H1 (cell line): ENCODE measurements at regions not wholly inside any gene's neighbourhood (a gene's known extent, or its start where the extent isn't known, plus 50 kb on each side); places are given as distances from the start of the nearest gene placed in this dataset.

Experiments used
- ATF3 ChIP-seq: IDR thresholded peaks from 2 replicates; pipeline ENCODE4 v1.6.1; 2011; ENCODE audit warnings: low read depth, mild to moderate bottlenecking, low read length; ENCODE audit not compliant: insufficient read depth
- CBX8 ChIP-seq: fragments of 300-800, 300-1000 bp; sonication (generic); IDR thresholded peaks from 2 replicates; pipeline ENCODE4 v1.7.1; 2016; ENCODE audit warnings: low read depth, low read length, borderline replicate concordance
- GABPA ChIP-seq: IDR thresholded peaks from 2 replicates; pipeline ENCODE4 v1.6.1; 2011; ENCODE audit warnings: mild to moderate bottlenecking, low read length, moderate library complexity, borderline replicate concordance; ENCODE audit not compliant: insufficient read depth
- KDM4A ChIP-seq: IDR thresholded peaks from one replicate; pipeline ENCODE4 v1.7.1; 2012; ENCODE audit warnings: low read depth, mild to moderate bottlenecking, moderate library complexity, low read length, inconsistent platforms; ENCODE audit not compliant: severe bottlenecking
- PHF8 ChIP-seq: fragments of 200-600 bp; sonication (generic); conservative IDR thresholded peaks from 2 replicates; pipeline ENCODE4 v1.7.1; 2012; ENCODE audit warnings: low read depth, mild to moderate bottlenecking, inconsistent platforms, low read length, moderate library complexity
- SIN3A ChIP-seq, 2 experiments: IDR thresholded peaks in 1 of 2; conservative IDR thresholded peaks in 1 of 2; 2 replicates each; pipeline ENCODE4 v1.6.1; 2011 to 2012; ENCODE audit warnings: low read length in 2 of 2, improper control_type of control experiment in 1 of 2, low read depth in 1 of 2, mild to moderate bottlenecking in 1 of 2
- SP4 ChIP-seq: IDR thresholded peaks from 2 replicates; pipeline ENCODE4 v1.6.1; 2012; ENCODE audit warnings: low read length, inconsistent platforms
- TF ChIP-seq, protein P1 (sequence below): IDR thresholded peaks from 2 replicates; pipeline ENCODE4 v1.6.1; 2012; ENCODE audit warnings: inconsistent platforms

DNA sequence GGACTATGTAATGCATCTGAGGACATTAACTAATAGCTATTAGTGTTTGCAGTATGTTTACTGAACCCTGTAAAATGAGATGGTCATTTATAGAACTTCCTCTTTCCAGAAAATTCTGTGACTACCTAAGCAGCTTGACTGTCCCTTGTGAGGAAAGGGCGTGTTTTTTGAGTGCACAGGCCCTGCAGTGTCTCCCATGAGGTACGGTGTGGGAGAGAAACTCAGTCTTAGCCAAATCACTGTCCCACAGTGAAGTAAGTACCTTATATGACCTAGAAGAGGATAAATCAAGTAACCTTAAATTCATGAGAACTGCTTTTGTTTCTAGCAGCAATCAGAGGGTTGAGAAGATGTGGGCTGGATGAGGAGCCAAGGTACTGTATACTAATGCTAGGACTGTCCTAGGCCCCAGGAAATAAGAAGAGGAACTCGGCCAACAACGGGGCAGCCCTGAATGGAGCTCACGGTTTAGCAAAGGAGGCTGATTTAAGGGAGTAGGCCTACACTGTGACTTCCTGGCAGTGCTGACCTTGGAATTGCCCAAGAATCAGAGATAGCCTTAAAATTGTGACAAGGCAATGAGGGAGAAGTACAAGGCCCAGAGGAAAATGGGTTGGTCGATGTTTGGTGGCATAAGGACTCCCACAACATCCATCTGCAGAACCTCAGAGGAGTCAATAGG lies 103.5 kb upstream of the CTAGE1 start (continued):
- TF ChIP-seq ATF3 (no peak), KDM4A (no peak), SP4 (no peak), PHF8 (no peak), CBX8 (no peak), GABPA (no peak), SIN3A (conservative IDR thresholded peaks at IDR 0.05 in 1 of 2, IDR thresholded peaks at IDR 0.05 in 1 of 2; ENCODE audit: low read depth in 1 of 2, low read length in 2 of 2) (no peak)
- TF ChIP-seq, protein P1, sequence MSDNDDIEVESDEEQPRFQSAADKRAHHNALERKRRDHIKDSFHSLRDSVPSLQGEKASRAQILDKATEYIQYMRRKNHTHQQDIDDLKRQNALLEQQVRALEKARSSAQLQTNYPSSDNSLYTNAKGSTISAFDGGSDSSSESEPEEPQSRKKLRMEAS, result no peak
